ENCODE measurements at regions not wholly inside any gene's neighbourhood (a gene's known extent, or its start where the extent isn't known, plus 50 kb on each side); places are given as distances from the start of the nearest gene placed in this dataset. TPM values are rescaled to one million over a fixed set of nuclear protein-coding genes. Genes with fewer than 3 reads are reported as not detected.

DNA sequence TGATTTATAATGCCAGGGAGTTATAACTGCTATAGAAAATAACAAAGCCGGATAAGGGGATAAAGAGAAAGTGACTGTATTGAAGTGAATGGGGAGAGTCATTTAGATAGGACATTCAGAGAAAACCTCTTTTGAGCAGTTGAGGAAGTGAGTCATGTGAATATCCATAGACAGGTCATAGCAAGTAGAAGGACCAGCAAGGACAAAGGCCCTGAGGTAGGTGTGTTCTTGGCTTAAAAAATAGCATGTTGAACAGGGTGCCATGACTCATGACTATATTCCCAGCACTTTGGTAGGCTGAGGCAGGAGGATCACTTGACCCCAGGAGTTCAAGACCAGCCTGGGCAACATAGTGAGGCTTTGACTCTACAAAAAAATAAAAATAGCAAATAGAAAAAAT lies 51.5 kb upstream of the RAP1B start:
- TF ChIP-seq POLR2A (IDR thresholded peaks at IDR 0.05): no peak
- no peak for TF ChIP-seq POLR2AphosphoS5 (IDR thresholded peaks at IDR 0.05; ENCODE audit: insufficient read depth in 1 of 2, low read depth in 1 of 2)
- TF ChIP-seq, protein P1, sequence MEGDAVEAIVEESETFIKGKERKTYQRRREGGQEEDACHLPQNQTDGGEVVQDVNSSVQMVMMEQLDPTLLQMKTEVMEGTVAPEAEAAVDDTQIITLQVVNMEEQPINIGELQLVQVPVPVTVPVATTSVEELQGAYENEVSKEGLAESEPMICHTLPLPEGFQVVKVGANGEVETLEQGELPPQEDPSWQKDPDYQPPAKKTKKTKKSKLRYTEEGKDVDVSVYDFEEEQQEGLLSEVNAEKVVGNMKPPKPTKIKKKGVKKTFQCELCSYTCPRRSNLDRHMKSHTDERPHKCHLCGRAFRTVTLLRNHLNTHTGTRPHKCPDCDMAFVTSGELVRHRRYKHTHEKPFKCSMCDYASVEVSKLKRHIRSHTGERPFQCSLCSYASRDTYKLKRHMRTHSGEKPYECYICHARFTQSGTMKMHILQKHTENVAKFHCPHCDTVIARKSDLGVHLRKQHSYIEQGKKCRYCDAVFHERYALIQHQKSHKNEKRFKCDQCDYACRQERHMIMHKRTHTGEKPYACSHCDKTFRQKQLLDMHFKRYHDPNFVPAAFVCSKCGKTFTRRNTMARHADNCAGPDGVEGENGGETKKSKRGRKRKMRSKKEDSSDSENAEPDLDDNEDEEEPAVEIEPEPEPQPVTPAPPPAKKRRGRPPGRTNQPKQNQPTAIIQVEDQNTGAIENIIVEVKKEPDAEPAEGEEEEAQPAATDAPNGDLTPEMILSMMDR (IDR thresholded peaks at IDR 0.05): no peak
- Histone ChIP-seq H3K27ac (no peak overlapping the region), H3K36me3 (no peaks in the 10 kb centered on the region), H3K27me3 (no peaks in the 10 kb centered on the region), H3K4me1 (peaks cover 13% of the 10 kb centered on the region), H3K4me3 (no peak overlapping the region), H3K9me3 (no peaks in the 10 kb centered on the region)
- intact Hi-C loops (cut with DNase I): no loop called here
- no peak for DNase-seq (ENCODE audit: extremely low spot score in 2 of 2)

DNA sequence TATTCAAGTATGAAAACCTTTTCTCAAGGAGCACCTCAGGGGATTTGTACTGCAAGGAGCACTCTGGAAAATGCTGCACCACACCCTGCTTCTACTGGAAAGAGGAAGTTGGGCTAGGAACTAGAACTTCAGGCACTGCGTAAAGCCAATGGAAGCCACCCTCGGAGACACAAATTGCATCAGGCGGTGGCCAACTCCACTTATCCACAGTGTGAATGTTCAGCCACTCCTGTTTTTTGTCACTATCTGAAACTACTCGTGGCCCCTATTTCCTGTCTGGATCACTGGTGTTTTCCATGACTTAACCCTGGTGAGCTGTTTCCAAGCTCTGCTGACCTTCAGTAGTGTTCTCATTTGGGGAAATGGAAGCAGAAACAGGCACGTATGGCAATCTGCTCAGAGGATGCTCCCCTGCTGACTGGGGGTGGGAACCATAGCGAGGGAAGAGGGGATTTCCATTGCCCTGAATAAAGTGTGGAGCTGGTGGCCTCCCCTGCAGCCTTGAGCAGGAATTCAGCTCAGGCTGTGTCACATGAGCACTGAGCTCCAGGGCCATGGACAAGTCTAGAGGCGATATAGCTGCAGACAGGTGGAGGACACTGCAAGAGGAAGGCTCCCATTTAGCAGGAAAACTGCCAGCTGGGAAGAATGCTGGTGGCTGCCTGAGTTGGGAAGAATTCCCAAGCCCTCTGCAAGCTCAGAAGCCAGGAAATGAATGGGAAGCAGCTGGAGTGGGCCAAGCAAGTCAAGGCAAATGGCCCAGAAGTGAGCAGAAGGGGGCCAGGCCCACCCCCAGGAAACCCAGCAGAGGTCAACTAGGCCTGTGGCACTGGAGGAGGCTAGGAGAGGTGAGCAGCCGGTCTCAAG lies 50.5 kb upstream of the RAP1B start:
- intact Hi-C loops (cut with DNase I): no loop called here
- Histone ChIP-seq H3K27me3 (no peaks in the 10 kb centered on the region), H3K27ac (no peak overlapping the region), H3K9me3 (no peaks in the 10 kb centered on the region), H3K4me3 (no peak overlapping the region), H3K36me3 (no peaks in the 10 kb centered on the region), H3K4me1 (peaks cover 13% of the 10 kb centered on the region)
- TF ChIP-seq, protein P1 (IDR thresholded peaks at IDR 0.05): no peak
- TF ChIP-seq POLR2AphosphoS5 (IDR thresholded peaks at IDR 0.05; ENCODE audit: insufficient read depth in 1 of 2, low read depth in 1 of 2) (no peak), POLR2A (IDR thresholded peaks at IDR 0.05) (no peak)
- no peak for DNase-seq (ENCODE audit: extremely low spot score in 2 of 2)

DNA sequence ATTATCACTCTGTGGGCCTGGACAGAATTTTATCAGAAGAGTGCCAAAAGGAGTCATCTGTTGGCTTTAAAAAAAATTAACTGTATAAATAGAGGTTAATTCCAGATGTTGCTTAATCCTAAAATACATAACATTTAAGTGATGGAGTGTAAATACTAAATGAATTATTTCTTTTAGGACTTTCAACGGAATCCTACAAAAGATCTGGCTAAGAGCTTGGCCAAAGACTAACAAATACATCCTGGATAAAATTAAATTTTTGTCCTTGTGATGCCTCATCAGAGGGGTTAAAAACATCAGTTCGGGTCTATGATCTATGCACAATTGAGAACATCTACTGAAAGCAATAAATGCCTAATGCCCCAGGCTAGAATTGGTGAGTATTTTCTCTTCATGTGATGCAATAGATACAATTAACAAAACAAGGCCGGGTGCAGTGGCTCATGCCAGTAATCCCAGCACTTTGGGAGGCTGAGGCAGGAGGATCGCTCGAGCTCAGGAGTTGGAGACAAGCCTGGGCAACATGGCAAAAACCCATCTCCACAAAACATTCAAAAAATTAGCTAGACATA lies 49.8 kb upstream of the RAP1B start:
- H3K9me3 ChIP-seq: no peaks in the 10 kb centered on the region
- H3K36me3 ChIP-seq: no peaks in the 10 kb centered on the region
- H3K4me3 ChIP-seq: no peak overlapping the region
- DNase-seq (ENCODE audit: extremely low spot score in 2 of 2): no peak
- TF ChIP-seq POLR2AphosphoS5 (IDR thresholded peaks at IDR 0.05; ENCODE audit: insufficient read depth in 1 of 2, low read depth in 1 of 2) (no peak), POLR2A (IDR thresholded peaks at IDR 0.05) (no peak)
- TF ChIP-seq, protein P1 (IDR thresholded peaks at IDR 0.05): no peak
- no peak overlapping the region for H3K27ac ChIP-seq
- no peaks in the 10 kb centered on the region for H3K27me3 ChIP-seq
- intact Hi-C loops (cut with DNase I): no loop called here
- H3K4me1 ChIP-seq: peaks cover 13% of the 10 kb centered on the region

Small RNA genes lying in the stretch of these regions (small RNA-seq; reads per million reads assigned to genes)
- not detected for gene AC008033.2
